H1 (cell line): ENCODE measurements at regions not wholly inside any gene's neighbourhood (a gene's known extent, or its start where the extent isn't known, plus 50 kb on each side); places are given as distances from the start of the nearest gene placed in this dataset.

Experiments
- CTCF ChIA-PET: fragments of 300-600 bp; sonication (Branson Sonifier 250); formaldehyde crosslinking; loops from one replicate; lab custom pipeline; 2021; ENCODE audit not compliant: partially characterized antibody; lab: Charles Lee
- POLR2A ChIA-PET: fragments of 300-600 bp; sonication (Branson Sonifier 250); formaldehyde crosslinking; loops from one replicate; lab custom pipeline; 2021; ENCODE audit warnings: inconsistent platforms; ENCODE audit not compliant: partially characterized antibody; lab: Charles Lee
- DNase-seq, 2 experiments: peaks; one replicate each; pipeline versions ENCODE4 v3.0.0 to v3.0.0-alpha.2; 2010 to 2022; ENCODE audit warnings: low spot score in 2 of 2, low read depth in 1 of 2, mixed read lengths in 1 of 2
- FAIRE-seq: peaks from 2 replicates; lab custom pipeline; 2011; peaks lifted over from hg19 to GRCh38; lab: Jason Lieb, UNC
- H2AFZ ChIP-seq: 2 replicates; pipeline ENCODE4 v1.8.1; 2012; ENCODE audit warnings: low read length, inconsistent platforms
- H2AK5ac ChIP-seq: 2 replicates; pipeline ENCODE4 v1.6.1; 2013; ENCODE audit warnings: low read depth, low read length
- H2BK120ac ChIP-seq: replicated peaks from 2 replicates; pipeline ENCODE3; 2013; ENCODE audit warnings: low read depth, low read length, inconsistent platforms
- H2BK12ac ChIP-seq: 2 replicates; pipeline ENCODE4 v1.6.1; 2013; ENCODE audit warnings: low read depth, low read length
- H2BK15ac ChIP-seq: 2 replicates; pipeline ENCODE4 v1.6.1; 2013; ENCODE audit warnings: low read length
- H2BK20ac ChIP-seq: 2 replicates; pipeline ENCODE4 v1.6.1; 2013; ENCODE audit warnings: low read length
- H2BK5ac ChIP-seq: 2 replicates; pipeline ENCODE4 v1.6.1; 2013; ENCODE audit warnings: low read depth, low read length
- H3K14ac ChIP-seq: 2 replicates; pipeline ENCODE4 v1.6.1; 2013; ENCODE audit warnings: inconsistent platforms; ENCODE audit not compliant: insufficient read length
- H3K18ac ChIP-seq: 2 replicates; pipeline ENCODE4 v1.6.1; 2013; ENCODE audit warnings: low read length; ENCODE audit errors: extremely low read depth
- H3K23ac ChIP-seq: 2 replicates; pipeline ENCODE4 v1.6.1; 2013; ENCODE audit warnings: inconsistent platforms; ENCODE audit not compliant: insufficient read length
- H3K23me2 ChIP-seq: 2 replicates; pipeline ENCODE4 v1.6.1; 2013; ENCODE audit warnings: low read depth, low read length
- H3K27ac ChIP-seq: 2 replicates; pipeline ENCODE4 v1.6.1; 2011; ENCODE audit warnings: low read depth, low read length, inconsistent platforms
- H3K27me3 ChIP-seq, 4 experiments: replicated peaks in 1 of 4; 1 replicate in 1 of 4; 2 replicates in 3 of 4; pipeline versions ENCODE4 v1.6.1 to v1.8.1; 2011 to 2013; ENCODE audit warnings: low read length in 3 of 4, mild to moderate bottlenecking in 3 of 4, inconsistent platforms in 2 of 4, mixed read lengths in 2 of 4, moderate library complexity in 1 of 4; ENCODE audit not compliant: control insufficient read depth in 3 of 4, insufficient read depth in 3 of 4; ENCODE audit errors: extremely low read depth in 1 of 4
- H3K36me3 ChIP-seq, 4 experiments: 2 replicates each; pipeline versions ENCODE4 v1.6.1 to v1.8.1; 2011 to 2013; ENCODE audit warnings: mild to moderate bottlenecking in 4 of 4, low read length in 3 of 4, moderate library complexity in 2 of 4, control low read depth in 1 of 4, inconsistent platforms in 1 of 4; ENCODE audit not compliant: insufficient read depth in 4 of 4, control insufficient read depth in 2 of 4
- H3K4ac ChIP-seq: replicated peaks from 2 replicates; pipeline ENCODE3; 2013; ENCODE audit warnings: low read length, low read depth, mixed read lengths, inconsistent platforms; ENCODE audit not compliant: insufficient read length
- H3K4me1 ChIP-seq, 4 experiments: replicated peaks in 1 of 4; 1 replicate in 1 of 4; 2 replicates in 3 of 4; pipeline versions ENCODE4 v1.6.1 to v1.8.1; 2011 to 2013; ENCODE audit warnings: low read length in 3 of 4, inconsistent platforms in 2 of 4, mixed read lengths in 1 of 4; ENCODE audit not compliant: insufficient read depth in 4 of 4, control insufficient read depth in 3 of 4
- H3K4me2 ChIP-seq, 2 experiments: 2 replicates each; pipeline versions ENCODE4 v1.6.1 to v1.8.1; 2011 to 2013; ENCODE audit warnings: low read depth in 2 of 2, low read length in 2 of 2, control low read depth in 1 of 2, inconsistent platforms in 1 of 2, mild to moderate bottlenecking in 1 of 2; ENCODE audit not compliant: insufficient read depth in 1 of 2
- H3K4me3 ChIP-seq, 4 experiments: fragments of 200-600, 300-600 bp in 1 of 4; sonication (generic), shearing (Covaris generic), sonication (Bioruptor Twin) in 1 of 4; 2 replicates each; pipeline versions ENCODE4 v1.5.1 to v1.8.1; 2011 to 2016; ENCODE audit warnings: low read length in 4 of 4, low read depth in 3 of 4, control low read depth in 2 of 4, inconsistent platforms in 2 of 4, mild to moderate bottlenecking in 2 of 4, mixed read lengths in 1 of 4, moderate library complexity in 1 of 4; ENCODE audit not compliant: insufficient read depth in 2 of 4; ENCODE audit errors: extremely low read depth in 1 of 4
- H3K56ac ChIP-seq: replicated peaks from 2 replicates; pipeline ENCODE3; 2013; ENCODE audit warnings: low read depth, mild to moderate bottlenecking, mixed read lengths, low read length, inconsistent platforms; ENCODE audit not compliant: insufficient read length
- H3K79me1 ChIP-seq: 2 replicates; pipeline ENCODE4 v1.6.1; 2013; ENCODE audit warnings: low read depth, low read length, control low read depth
- H3K79me2 ChIP-seq, 2 experiments: 2 replicates each; pipeline versions ENCODE4 v1.6.1 to v1.8.1; 2012 to 2013; ENCODE audit warnings: low read length in 2 of 2, mild to moderate bottlenecking in 2 of 2, inconsistent platforms in 1 of 2; ENCODE audit not compliant: insufficient read depth in 2 of 2, control insufficient read depth in 1 of 2
- H3K9ac ChIP-seq, 4 experiments: replicated peaks in 1 of 4; 1 replicate in 1 of 4; 2 replicates in 3 of 4; pipeline versions ENCODE4 v1.6.1 to v1.8.1; 2011 to 2013; ENCODE audit warnings: low read depth in 3 of 4, low read length in 3 of 4, control low read depth in 2 of 4, mild to moderate bottlenecking in 2 of 4, moderate library complexity in 2 of 4, inconsistent platforms in 1 of 4; ENCODE audit errors: extremely low read depth in 1 of 4
- H3K9me3 ChIP-seq, 2 experiments: 2 replicates each; pipeline versions ENCODE4 v1.6.1 to v1.8.1; 2012 to 2013; ENCODE audit warnings: mild to moderate bottlenecking in 2 of 2, moderate library complexity in 2 of 2, control low read depth in 1 of 2, inconsistent platforms in 1 of 2, low read depth in 1 of 2, low read length in 1 of 2, mixed read lengths in 1 of 2; ENCODE audit not compliant: insufficient read depth in 2 of 2
- H4K20me1 ChIP-seq, 2 experiments: replicated peaks in 1 of 2; 2 replicates each; pipeline versions ENCODE3 to v1.8.1; 2011 to 2013; ENCODE audit warnings: inconsistent platforms in 2 of 2, low read length in 2 of 2, mild to moderate bottlenecking in 1 of 2; ENCODE audit not compliant: insufficient read depth in 2 of 2, control insufficient read depth in 1 of 2
- H4K5ac ChIP-seq: 2 replicates; pipeline ENCODE4 v1.6.1; 2013; ENCODE audit warnings: low read length, low read depth, mixed read lengths, inconsistent platforms; ENCODE audit not compliant: insufficient read length
- H4K8ac ChIP-seq: 2 replicates; pipeline ENCODE4 v1.8.0; 2013; ENCODE audit warnings: mild to moderate bottlenecking, moderate library complexity, low read length, inconsistent platforms; ENCODE audit not compliant: insufficient read depth; ENCODE audit errors: extremely low read depth
- H4K91ac ChIP-seq: replicated peaks from 2 replicates; pipeline ENCODE3; 2013; ENCODE audit warnings: low read length, mixed read lengths, inconsistent platforms; ENCODE audit not compliant: insufficient read length
- CBX5 ChIP-seq: fragments of 300-800, 300-1000 bp; sonication (generic); IDR thresholded peaks from 2 replicates; pipeline ENCODE4 v1.7.1; 2016; ENCODE audit warnings: antibody characterized with exemption, low read length, low read depth
- EGR1 ChIP-seq: IDR thresholded peaks from 2 replicates; pipeline ENCODE4 v1.6.1; 2011; ENCODE audit warnings: low read depth, low read length, borderline replicate concordance
- NRF1 ChIP-seq: IDR thresholded peaks from 2 replicates; pipeline ENCODE4 v1.6.1; 2011; ENCODE audit warnings: mild to moderate bottlenecking, low read depth, low read length, improper control_type of control experiment
- RXRA ChIP-seq: IDR thresholded peaks from 2 replicates; pipeline ENCODE4 v1.6.1; 2011; ENCODE audit warnings: low read depth, mild to moderate bottlenecking, low read length, moderate library complexity; ENCODE audit not compliant: insufficient read depth
- SRF ChIP-seq: IDR thresholded peaks from 2 replicates; pipeline ENCODE4 v1.6.1; 2011; ENCODE audit warnings: mild to moderate bottlenecking, low read depth, low read length, moderate library complexity
- YY1 ChIP-seq: IDR thresholded peaks from 2 replicates; pipeline ENCODE4 v1.6.1; 2011; ENCODE audit warnings: low read depth, mild to moderate bottlenecking, low read length
- WGBS, 2 experiments: shearing (Covaris generic) in 1 of 2; methylation state at CpG; one replicate each; pipeline versions ENCODE4 v1.1.6 to v1.1.7; 2013 to 2015; ENCODE audit warnings: low lambda C conversion rate in 2 of 2, mixed read lengths in 2 of 2, inconsistent platforms in 1 of 2, low coverage in 1 of 2, missing lambda C conversion rate in 1 of 2; ENCODE audit not compliant: insufficient replicate concordance in 2 of 2, insufficient coverage in 1 of 2, insufficient read length in 1 of 2; ENCODE audit errors: extremely low coverage in 1 of 2, missing lambda C conversion rate in 1 of 2; 5-methylcytosine and 5-hydroxymethylcytosine counted together
- TF ChIP-seq, protein P1 (sequence below), 3 experiments: IDR thresholded peaks; 1 replicate in 2 of 3; 2 replicates in 1 of 3; pipeline versions ENCODE4 v1.5.1 to v1.6.1; 2011; ENCODE audit warnings: low read length in 3 of 3, mild to moderate bottlenecking in 3 of 3, inconsistent platforms in 2 of 3, low read depth in 1 of 3, moderate library complexity in 1 of 3; ENCODE audit not compliant: insufficient read depth in 1 of 3; ENCODE audit errors: control extremely low read depth in 1 of 3

DNA sequence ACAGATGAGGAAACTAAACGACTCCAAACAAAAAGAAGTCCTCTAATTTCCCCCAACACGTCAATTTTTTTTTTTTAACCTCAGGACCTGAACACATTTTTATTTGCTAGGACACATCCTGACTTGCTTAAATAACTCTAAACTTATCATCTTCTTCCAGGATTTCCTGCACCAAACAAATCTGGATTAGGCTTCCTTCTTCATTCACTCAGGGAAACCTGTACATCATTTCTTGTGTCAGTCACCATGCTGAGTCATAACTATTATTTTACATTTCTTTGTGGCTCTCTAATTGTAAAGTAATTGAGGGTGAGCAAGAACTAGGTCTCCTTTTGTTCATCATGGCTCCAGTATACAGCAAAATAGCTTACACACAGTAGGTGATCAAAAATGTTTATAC is 433.4 kb upstream of the GBE1 start:
- no peak overlapping the region for H2BK20ac ChIP-seq
- no peak overlapping the region for H2BK15ac ChIP-seq
- H3K4me3 ChIP-seq = no peak overlapping the region
- no peak overlapping the region for H3K4me2 ChIP-seq
- no peak overlapping the region for H3K9ac ChIP-seq
- H4K5ac ChIP-seq = no peak overlapping the region
- TF ChIP-seq, protein P1, sequence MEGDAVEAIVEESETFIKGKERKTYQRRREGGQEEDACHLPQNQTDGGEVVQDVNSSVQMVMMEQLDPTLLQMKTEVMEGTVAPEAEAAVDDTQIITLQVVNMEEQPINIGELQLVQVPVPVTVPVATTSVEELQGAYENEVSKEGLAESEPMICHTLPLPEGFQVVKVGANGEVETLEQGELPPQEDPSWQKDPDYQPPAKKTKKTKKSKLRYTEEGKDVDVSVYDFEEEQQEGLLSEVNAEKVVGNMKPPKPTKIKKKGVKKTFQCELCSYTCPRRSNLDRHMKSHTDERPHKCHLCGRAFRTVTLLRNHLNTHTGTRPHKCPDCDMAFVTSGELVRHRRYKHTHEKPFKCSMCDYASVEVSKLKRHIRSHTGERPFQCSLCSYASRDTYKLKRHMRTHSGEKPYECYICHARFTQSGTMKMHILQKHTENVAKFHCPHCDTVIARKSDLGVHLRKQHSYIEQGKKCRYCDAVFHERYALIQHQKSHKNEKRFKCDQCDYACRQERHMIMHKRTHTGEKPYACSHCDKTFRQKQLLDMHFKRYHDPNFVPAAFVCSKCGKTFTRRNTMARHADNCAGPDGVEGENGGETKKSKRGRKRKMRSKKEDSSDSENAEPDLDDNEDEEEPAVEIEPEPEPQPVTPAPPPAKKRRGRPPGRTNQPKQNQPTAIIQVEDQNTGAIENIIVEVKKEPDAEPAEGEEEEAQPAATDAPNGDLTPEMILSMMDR (IDR thresholded peaks at IDR 0.05; ENCODE audit: control extremely low read depth in 1 of 3, insufficient read depth in 1 of 3, low read depth in 1 of 3, low read length in 3 of 3) = no peak
- TF ChIP-seq CBX5 = no peak
- TF ChIP-seq YY1 = no peak
- TF ChIP-seq RXRA = no peak
- no peak for TF ChIP-seq EGR1
- TF ChIP-seq NRF1 = no peak
- no peak for TF ChIP-seq SRF
- no peak overlapping the region for H2BK120ac ChIP-seq
- H3K14ac ChIP-seq = no peak overlapping the region
- H2BK5ac ChIP-seq = no peak overlapping the region
- ChIA-PET CTCF (no interaction called here), POLR2A (no interaction called here)
- WGBS, 2 experiments = 81% methylated on average over 2 of the region's 2 CpGs; no CpG with 5 or more reads in 1 of the 2 experiments
- no peaks in the 10 kb centered on the region for H3K36me3 ChIP-seq
- H3K18ac ChIP-seq = no peak overlapping the region
- H3K56ac ChIP-seq = no peak overlapping the region
- H3K4ac ChIP-seq = no peak overlapping the region
- no peaks in the 10 kb centered on the region for H4K20me1 ChIP-seq
- H2BK12ac ChIP-seq = no peak overlapping the region
- no peaks in the 10 kb centered on the region for H3K79me2 ChIP-seq
- H3K27me3 ChIP-seq = no peaks in the 10 kb centered on the region
- no peaks in the 10 kb centered on the region for H3K23me2 ChIP-seq
- no peaks in the 10 kb centered on the region for H3K79me1 ChIP-seq
- H3K23ac ChIP-seq = no peak overlapping the region
- FAIRE-seq (no peak), DNase-seq (no peak)
- H4K91ac ChIP-seq = no peak overlapping the region
- no peak overlapping the region for H4K8ac ChIP-seq
- no peaks in the 10 kb centered on the region for H3K4me1 ChIP-seq
- H3K9me3 ChIP-seq = no peaks in the 10 kb centered on the region
- H3K27ac ChIP-seq = no peak overlapping the region
- H2AFZ ChIP-seq = no peak overlapping the region
- no peak overlapping the region for H2AK5ac ChIP-seq
